Ishikawa (cell line): ENCODE measurements at regions not wholly inside any gene's neighbourhood (a gene's known extent, or its start where the extent isn't known, plus 50 kb on each side); places are given as distances from the start of the nearest gene placed in this dataset.

Source experiments
- CEBPB ChIP-seq: IDR thresholded peaks from 2 replicates; pipeline ENCODE4 v1.6.1; 2012
- EP300 ChIP-seq: IDR thresholded peaks from 2 replicates; pipeline ENCODE4 v1.6.1; 2012; ENCODE audit warnings: borderline replicate concordance
- NFIC ChIP-seq: IDR thresholded peaks from 2 replicates; pipeline ENCODE4 v1.6.1; 2012
- RAD21 ChIP-seq: IDR thresholded peaks from 2 replicates; pipeline ENCODE4 v1.6.1; 2012; ENCODE audit warnings: low read depth
- REST ChIP-seq: IDR thresholded peaks from 2 replicates; pipeline ENCODE4 v1.6.1; 2012; ENCODE audit warnings: low read depth, mild to moderate bottlenecking

GRCh38 chr20:10855778-10856177 is 182.0 kb upstream of the JAG1 start:
- no peak for TF ChIP-seq RAD21
- no peak for TF ChIP-seq REST
- TF ChIP-seq EP300 = no peak
- no peak for TF ChIP-seq CEBPB
- no peak for TF ChIP-seq NFIC
